ENCODE measurements at regions not wholly inside any gene's neighbourhood (a gene's known extent, or its start where the extent isn't known, plus 50 kb on each side); places are given as distances from the start of the nearest gene placed in this dataset.

DNA sequence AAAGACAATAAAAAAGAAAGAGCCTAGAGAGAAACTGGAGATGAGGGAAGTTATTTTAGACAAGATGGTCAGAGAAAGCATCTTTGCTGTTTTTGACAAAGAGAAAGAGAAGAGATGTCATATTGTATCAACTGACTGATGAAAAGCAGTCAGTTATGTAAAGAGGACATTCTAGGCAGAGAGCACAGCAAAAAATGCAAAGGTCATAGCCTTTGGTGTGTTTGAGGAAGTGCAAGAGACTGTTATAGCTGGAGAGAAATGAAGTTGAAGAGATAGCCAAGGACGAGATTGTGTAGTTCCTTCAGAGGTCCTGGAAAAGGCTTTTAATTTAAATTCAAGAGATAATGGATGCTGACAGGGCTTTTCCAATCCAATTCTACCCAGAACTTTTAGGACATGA, 342.4 kb downstream of the RASEF start:
- TF ChIP-seq POLR2A (IDR thresholded peaks at IDR 0.05; ENCODE audit: borderline replicate concordance, extremely low read depth, insufficient read depth, insufficient read length) (no peak), ZFX (IDR thresholded peaks at IDR 0.05) (no peak), EZH2 (IDR thresholded peaks at IDR 0.05) (no peak), EZH2phosphoT487 (IDR thresholded peaks at IDR 0.05; ENCODE audit: borderline replicate concordance) (no peak), JUND (IDR thresholded peaks at IDR 0.05) (no peak), TCF7L2 (IDR thresholded peaks at IDR 0.05; ENCODE audit: borderline replicate concordance, extremely low read depth, insufficient read depth, insufficient read length) (no peak), YY1 (IDR thresholded peaks at IDR 0.05; ENCODE audit: extremely low read depth, insufficient replicate concordance, low read depth, low read length) (no peak), POLR2AphosphoS5 (IDR thresholded peaks at IDR 0.05; ENCODE audit: low read depth, low read length) (no peak), FOSL1 (IDR thresholded peaks at IDR 0.05; ENCODE audit: low read depth) (no peak), SIN3A (IDR thresholded peaks at IDR 0.05; ENCODE audit: low read depth) (no peak)
- TF ChIP-seq, protein P1, sequence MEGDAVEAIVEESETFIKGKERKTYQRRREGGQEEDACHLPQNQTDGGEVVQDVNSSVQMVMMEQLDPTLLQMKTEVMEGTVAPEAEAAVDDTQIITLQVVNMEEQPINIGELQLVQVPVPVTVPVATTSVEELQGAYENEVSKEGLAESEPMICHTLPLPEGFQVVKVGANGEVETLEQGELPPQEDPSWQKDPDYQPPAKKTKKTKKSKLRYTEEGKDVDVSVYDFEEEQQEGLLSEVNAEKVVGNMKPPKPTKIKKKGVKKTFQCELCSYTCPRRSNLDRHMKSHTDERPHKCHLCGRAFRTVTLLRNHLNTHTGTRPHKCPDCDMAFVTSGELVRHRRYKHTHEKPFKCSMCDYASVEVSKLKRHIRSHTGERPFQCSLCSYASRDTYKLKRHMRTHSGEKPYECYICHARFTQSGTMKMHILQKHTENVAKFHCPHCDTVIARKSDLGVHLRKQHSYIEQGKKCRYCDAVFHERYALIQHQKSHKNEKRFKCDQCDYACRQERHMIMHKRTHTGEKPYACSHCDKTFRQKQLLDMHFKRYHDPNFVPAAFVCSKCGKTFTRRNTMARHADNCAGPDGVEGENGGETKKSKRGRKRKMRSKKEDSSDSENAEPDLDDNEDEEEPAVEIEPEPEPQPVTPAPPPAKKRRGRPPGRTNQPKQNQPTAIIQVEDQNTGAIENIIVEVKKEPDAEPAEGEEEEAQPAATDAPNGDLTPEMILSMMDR (IDR thresholded peaks at IDR 0.05 in 2 of 3, conservative IDR thresholded peaks at IDR 0.05 in 1 of 3; ENCODE audit: borderline replicate concordance in 1 of 3, insufficient read depth in 1 of 3, low read depth in 2 of 3, low read length in 2 of 3), result no peak
- TF ChIP-seq, protein P2, sequence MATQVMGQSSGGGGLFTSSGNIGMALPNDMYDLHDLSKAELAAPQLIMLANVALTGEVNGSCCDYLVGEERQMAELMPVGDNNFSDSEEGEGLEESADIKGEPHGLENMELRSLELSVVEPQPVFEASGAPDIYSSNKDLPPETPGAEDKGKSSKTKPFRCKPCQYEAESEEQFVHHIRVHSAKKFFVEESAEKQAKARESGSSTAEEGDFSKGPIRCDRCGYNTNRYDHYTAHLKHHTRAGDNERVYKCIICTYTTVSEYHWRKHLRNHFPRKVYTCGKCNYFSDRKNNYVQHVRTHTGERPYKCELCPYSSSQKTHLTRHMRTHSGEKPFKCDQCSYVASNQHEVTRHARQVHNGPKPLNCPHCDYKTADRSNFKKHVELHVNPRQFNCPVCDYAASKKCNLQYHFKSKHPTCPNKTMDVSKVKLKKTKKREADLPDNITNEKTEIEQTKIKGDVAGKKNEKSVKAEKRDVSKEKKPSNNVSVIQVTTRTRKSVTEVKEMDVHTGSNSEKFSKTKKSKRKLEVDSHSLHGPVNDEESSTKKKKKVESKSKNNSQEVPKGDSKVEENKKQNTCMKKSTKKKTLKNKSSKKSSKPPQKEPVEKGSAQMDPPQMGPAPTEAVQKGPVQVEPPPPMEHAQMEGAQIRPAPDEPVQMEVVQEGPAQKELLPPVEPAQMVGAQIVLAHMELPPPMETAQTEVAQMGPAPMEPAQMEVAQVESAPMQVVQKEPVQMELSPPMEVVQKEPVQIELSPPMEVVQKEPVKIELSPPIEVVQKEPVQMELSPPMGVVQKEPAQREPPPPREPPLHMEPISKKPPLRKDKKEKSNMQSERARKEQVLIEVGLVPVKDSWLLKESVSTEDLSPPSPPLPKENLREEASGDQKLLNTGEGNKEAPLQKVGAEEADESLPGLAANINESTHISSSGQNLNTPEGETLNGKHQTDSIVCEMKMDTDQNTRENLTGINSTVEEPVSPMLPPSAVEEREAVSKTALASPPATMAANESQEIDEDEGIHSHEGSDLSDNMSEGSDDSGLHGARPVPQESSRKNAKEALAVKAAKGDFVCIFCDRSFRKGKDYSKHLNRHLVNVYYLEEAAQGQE (IDR thresholded peaks at IDR 0.05; ENCODE audit: low read depth), result no peak
- TF ChIP-seq, protein P3, sequence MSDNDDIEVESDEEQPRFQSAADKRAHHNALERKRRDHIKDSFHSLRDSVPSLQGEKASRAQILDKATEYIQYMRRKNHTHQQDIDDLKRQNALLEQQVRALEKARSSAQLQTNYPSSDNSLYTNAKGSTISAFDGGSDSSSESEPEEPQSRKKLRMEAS (IDR thresholded peaks at IDR 0.05), result no peak
